ENCODE measurements at regions not wholly inside any gene's neighbourhood (a gene's known extent, or its start where the extent isn't known, plus 50 kb on each side); places are given as distances from the start of the nearest gene placed in this dataset.

DNA sequence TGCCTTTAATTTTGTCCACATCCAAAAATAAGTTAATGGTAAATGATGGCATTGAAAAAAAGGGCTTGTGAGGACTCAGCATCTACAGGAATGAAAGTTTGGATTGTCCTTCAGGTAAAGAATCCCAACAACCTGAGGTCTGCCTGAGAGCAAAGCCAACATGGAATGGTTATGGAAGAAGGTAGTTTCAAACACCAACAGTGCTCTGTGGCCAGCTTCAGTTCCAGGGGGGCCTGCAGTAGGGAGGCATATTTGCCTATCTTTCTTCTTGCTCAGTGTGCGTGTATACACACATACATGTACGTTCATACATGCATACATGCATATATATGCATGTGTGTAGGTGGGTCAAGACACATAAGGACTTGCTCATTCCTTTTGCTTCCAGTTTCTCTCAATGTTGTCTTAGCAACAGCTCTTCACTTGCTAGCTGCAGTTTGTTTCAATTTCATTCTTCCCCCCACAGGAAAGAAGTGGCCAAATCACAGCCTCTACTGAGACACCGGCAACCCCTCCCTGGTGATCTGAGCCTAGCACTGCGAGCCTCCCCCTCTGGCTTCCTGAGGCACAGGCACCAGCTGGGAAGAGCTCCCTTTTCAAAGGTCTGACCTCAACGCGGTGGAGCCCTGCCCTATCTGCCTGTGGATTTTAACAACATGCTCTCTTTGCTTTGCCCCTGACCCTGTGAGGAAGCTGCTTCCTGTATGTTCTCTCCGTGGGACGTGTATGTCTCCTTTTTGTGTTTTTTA is 146.2 kb downstream of the KLF13 start:
- intact Hi-C loops (cut with micrococcal nuclease): loop anchor here (1.0 to 5.0 kb wide), 2 partner anchors 37 to 106 kb away; no protein-coding TSS in a partner anchor

GRCh38 chr15:31473385-31474058 is 146.9 kb downstream of the KLF13 start:
- intact Hi-C loops (cut with micrococcal nuclease): loop anchor here (1.0 to 5.0 kb wide), 2 partner anchors 37 to 106 kb away; no protein-coding TSS in a partner anchor

GRCh38 chr15:31474059-31474868 is 147.6 kb downstream of the KLF13 start:
- intact Hi-C loops (cut with micrococcal nuclease): loop anchor here (5.0 kb wide), 1 partner anchor 107 kb away; no protein-coding TSS in a partner anchor

- intact Hi-C loops (cut with micrococcal nuclease): no loop called here
Observed at GRCh38 chr15:31476236-31476810, 149.7 kb downstream of the KLF13 start.

GRCh38 chr15:31476866-31477265 is 150.2 kb downstream of the KLF13 start:
- intact Hi-C loops (cut with micrococcal nuclease): no loop called here

- intact Hi-C loops (cut with micrococcal nuclease): no loop called here
Observed at GRCh38 chr15:31477301-31477700, 150.7 kb downstream of the KLF13 start.

DNA sequence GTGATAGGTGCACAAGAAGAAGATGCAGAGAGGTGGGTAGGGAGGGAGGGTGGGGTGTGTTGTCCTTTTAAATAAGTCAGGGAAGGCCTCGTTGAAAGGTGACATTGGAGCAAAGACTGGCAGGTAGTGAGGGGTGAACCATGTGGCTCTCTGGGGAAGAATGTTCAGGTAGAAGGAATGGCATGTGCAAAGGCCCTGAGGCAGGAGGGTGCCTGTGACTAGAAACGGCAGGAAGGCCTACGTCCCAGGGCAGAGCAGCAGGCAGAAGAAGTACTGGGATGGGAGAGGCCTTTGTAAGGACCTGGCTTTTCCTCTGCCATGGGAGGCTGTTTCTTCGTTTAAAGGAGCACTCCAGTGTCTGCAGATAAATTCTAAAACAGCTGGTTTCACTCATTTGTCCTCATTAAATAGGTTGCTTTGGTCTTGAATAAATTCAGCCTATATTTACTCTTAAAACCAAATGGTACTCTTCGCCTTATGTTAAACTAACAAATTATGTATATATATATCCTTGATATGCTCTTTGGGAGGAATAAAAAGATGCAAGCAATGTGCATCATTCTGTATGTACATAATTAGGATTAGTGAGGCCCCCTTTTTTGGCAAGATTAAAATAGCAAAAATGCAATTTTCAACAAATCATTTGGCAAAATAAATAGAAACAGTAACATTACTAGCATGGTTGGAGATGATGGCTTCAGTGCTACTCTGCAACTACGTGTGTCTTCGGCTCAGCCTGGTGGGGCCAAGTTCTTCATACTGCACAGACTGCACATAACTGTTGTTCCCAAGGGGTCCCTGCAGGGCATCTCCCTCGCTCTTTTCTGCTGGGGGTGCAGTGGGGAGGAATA is 151.4 kb downstream of the KLF13 start:
- intact Hi-C loops (cut with micrococcal nuclease): no loop called here

GRCh38 chr15:31478702-31479221 is 152.1 kb downstream of the KLF13 start:
- intact Hi-C loops (cut with micrococcal nuclease): no loop called here

DNA sequence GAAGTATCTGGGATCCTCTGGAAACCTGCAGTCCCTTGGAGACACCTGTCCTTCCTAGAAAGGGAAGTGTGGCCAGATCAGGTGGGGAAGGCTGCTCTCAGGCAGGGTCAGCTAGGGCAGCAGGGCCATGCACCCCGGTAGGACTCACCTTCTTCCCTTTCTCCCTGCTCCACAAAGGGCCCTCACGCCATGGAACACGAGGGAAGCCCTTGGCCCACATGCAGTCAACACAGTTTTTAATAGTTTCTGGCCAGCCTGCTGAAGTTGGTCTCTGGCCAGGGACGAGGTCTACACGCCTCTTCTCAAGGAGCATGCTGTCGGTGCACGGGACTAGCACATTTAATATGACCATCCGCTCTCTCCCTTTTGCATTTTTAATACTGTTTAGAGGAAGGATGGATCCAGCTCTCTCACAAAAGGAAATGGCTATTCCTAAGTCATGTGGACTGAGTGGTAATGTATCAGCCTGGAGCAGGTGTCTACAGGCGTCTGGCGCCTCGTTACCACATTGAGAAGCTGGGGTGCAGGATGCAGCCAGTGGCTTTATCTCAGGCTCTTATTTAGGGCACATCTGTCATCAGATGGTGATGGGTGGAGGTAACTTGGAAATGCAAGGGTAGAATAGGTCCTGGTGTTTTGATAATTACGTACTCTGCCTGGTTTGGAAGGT is 153.9 kb downstream of the KLF13 start:
- intact Hi-C loops (cut with micrococcal nuclease): no loop called here

DNA sequence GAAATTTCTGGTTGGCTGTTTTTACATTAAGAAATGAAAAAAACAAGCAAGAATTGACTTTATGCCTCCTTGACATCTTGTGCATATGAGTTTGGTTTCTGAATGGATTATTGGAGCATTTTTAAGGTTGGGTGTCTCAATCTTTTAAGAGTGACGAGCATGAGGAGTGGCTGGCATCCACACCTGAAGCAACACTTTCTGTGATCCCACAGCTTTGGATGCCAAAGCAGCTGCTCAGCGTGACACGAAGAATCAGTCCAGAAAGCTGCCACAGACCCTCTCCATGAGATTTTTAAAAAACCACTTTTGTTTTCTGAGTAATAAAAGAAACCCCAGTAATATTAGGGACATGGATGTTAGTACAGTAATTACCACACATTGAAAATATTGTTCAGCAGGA is 154.5 kb downstream of the KLF13 start:
- intact Hi-C loops (cut with micrococcal nuclease): no loop called here

- intact Hi-C loops (cut with micrococcal nuclease): no loop called here
Observed at GRCh38 chr15:31482122-31482922, 155.7 kb downstream of the KLF13 start.

- intact Hi-C loops (cut with micrococcal nuclease): loop anchor here (1.0 kb wide), 1 partner anchor 157 kb away; the partner anchor contains the start of gene KLF13
Observed at GRCh38 chr15:31483053-31483985, 156.7 kb downstream of the KLF13 start.

DNA sequence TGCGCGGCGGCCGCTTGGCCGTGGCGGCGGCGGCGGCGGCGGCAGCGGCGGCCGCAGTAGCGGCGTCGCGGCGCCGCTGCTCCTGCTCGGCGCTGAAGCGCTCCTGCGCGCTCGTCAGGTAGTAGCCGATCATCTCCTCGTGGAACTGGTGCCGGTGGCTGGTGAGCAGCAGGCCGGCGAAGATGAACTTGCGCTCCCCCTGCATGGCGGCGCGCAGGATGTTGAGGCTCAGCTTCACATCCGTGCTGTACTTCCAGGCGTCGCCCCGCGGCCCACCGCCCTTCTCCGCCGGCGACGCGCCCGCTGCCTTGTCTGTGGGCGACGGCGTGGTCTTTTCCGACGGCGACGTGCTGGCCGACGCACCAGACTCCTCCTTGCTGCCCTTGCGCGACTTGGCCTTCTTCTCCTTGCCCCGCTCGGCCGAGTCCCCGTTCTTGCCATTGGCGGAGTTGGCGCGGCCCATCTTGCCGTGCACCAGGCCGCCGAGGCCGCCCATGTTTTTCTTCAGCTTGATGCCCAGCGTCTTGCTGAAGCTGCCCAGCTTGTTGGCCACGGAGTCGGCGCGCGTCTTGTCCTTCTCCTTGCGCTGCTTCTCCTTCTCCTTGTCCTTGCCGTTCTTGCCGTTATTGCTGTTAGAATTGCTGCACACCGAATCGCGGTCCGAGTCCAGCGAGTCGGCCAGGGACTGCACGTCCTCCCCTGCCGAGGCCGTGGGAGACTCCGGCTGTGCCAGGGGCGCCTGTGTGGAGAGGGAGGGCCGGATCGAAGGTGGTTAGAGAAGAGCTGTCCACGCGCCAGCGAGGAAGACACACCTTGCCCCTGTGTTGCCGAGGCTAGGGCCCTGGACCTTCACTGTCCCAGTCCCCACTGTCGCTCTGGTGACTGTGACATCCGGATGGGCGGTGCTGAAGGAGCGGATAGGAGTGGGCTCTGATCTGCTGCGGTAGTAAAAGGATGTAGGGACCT is 157.6 kb downstream of the KLF13 start:
- intact Hi-C loops (cut with micrococcal nuclease): loop anchor here (1.0 kb wide), 1 partner anchor 158 kb away; the partner anchor contains the start of gene KLF13

- intact Hi-C loops (cut with micrococcal nuclease): loop anchor here (5.0 kb wide), 2 partner anchors 138 to 218 kb away; no protein-coding TSS in a partner anchor
Observed at GRCh38 chr15:31484986-31485385, 158.4 kb downstream of the KLF13 start.

DNA sequence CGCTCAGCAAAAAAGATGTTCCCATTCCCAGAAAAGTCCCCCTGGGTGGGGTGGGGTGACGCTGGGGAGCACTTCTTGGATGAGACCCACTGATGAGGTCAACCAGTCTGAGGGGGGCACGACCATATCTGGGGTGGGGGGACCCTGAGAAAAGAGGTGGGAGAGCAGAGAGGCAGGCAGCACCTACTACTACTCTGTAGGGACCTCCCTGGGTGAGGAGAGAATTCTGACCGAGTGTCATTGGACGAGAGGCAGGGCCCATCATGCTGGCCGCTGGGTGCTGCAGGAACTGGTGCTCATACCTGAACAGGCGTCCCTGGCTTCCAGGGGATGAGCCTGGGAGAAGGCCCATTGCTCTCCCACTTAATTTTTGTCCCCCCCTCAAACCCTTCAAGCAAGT is 158.8 kb downstream of the KLF13 start:
- intact Hi-C loops (cut with micrococcal nuclease): loop anchor here (5.0 kb wide), 2 partner anchors 138 to 218 kb away; no protein-coding TSS in a partner anchor

GRCh38 chr15:31485911-31486461 is 159.4 kb downstream of the KLF13 start:
- intact Hi-C loops (cut with micrococcal nuclease): loop anchor here (5.0 kb wide), 2 partner anchors 139 to 219 kb away; no protein-coding TSS in a partner anchor

Data from T-helper 2 cell treated with Interferon-gamma antibody and Interleukin-4, amounts not matched to agents 100 ng/mL and 5 ng/mL, for 36 hours (primary cell).